Heart left ventricle (tissue), 13 donors: ENCODE measurements at regions not wholly inside any gene's neighbourhood (a gene's known extent, or its start where the extent isn't known, plus 50 kb on each side); places are given as distances from the start of the nearest gene placed in this dataset.

ENCODE experiments used
- POLR2A ChIP-seq, 2 donors: fragments of 450-650 bp; IDR thresholded peaks; one replicate each; pipeline ENCODE4 v1.6.1; 2017; ENCODE audit warnings: antibody characterized with exemption in 2 of 2, mild to moderate bottlenecking in 2 of 2, moderate library complexity in 2 of 2
- TF ChIP-seq, protein P1 (sequence below), 12 donors: fragments of 200-600 bp; sonication (generic) in 4 of 12; IDR thresholded peaks; one replicate each; pipeline versions ENCODE4 v1.5.0 to v1.8.0; 2018 to 2022; ENCODE audit warnings: antibody characterized with exemption in 12 of 12, mild to moderate bottlenecking in 5 of 12
- donor health status: ischemic (EF 13 %, LVEDD 7.1; RV severe dilation, severe dysfunction).
- donor health status: DM: no; HTN: yes; CAD: no.
- donor health status: DM: no; HTN: no; CAD: no.
- donor health status: ischemic (EF 25% LVEDD 6.9; RV normal size, moderate dysfunction).
- donor health status: ischemic (EF 25% LVEDD 5.7; RV mildly dilated, moderate dysfunction).
- donor health status: ischemic (EF 35%, LVEDD 5.7; RV mildly dilated, moderate dysfunction).
- donor health status: nonischemic (EF 11% LVEDD 7.7; RV severe dilation, severe dysfunction).
- donor health status: DM: yes; HTN: yes; CAD: no.
- donor health status: PGD.
- donor health status: ischemic (EF 29% LVEDD 5.4; RV normal size, mild dysfunction).
- donor health status: nonischemic (EF 23%, LVEDD 6.1; RV moderate dilation, normal function).

DNA sequence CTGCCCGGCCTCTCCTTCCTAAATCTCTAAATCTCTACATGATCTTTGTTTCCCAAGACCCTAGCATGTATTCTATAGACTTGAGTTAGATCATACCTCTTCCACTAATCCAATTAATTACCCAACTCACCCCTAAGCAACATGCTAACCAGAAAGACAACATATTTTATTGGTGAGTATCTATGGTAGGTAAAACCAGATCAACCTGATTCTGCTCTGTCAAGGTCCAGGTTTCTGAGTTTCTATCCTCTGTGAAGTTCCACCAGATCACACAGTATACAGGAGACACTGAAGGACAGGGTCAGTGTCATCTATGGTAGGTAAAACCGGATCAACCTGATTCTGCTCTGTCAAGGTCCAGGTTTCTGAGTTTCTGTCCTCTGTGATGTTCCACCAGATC, 363.2 kb upstream of the MARCKS start:
- no peak for TF ChIP-seq POLR2A (IDR thresholded peaks at IDR 0.05)
- TF ChIP-seq, protein P1, sequence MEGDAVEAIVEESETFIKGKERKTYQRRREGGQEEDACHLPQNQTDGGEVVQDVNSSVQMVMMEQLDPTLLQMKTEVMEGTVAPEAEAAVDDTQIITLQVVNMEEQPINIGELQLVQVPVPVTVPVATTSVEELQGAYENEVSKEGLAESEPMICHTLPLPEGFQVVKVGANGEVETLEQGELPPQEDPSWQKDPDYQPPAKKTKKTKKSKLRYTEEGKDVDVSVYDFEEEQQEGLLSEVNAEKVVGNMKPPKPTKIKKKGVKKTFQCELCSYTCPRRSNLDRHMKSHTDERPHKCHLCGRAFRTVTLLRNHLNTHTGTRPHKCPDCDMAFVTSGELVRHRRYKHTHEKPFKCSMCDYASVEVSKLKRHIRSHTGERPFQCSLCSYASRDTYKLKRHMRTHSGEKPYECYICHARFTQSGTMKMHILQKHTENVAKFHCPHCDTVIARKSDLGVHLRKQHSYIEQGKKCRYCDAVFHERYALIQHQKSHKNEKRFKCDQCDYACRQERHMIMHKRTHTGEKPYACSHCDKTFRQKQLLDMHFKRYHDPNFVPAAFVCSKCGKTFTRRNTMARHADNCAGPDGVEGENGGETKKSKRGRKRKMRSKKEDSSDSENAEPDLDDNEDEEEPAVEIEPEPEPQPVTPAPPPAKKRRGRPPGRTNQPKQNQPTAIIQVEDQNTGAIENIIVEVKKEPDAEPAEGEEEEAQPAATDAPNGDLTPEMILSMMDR (IDR thresholded peaks at IDR 0.05): no peak
